Upper lobe of right lung (tissue), 1 donor: ENCODE measurements at regions not wholly inside any gene's neighbourhood (a gene's known extent, or its start where the extent isn't known, plus 50 kb on each side); places are given as distances from the start of the nearest gene placed in this dataset.

ENCODE experiments used
- ATAC-seq: fragments of 200-7000 bp; cut with Tn5 transposase; one replicate; pipeline ENCODE4 v1.9.1; 2020; ENCODE audit warnings: mild to moderate bottlenecking, moderate library complexity
- DNase-seq: peaks from one replicate; pipeline ENCODE4 v3.0.0-alpha.2; 2020
- H3K27ac ChIP-seq: fragments of 200-600 bp; one replicate; pipeline ENCODE4 v1.8.0; 2022
- H3K27me3 ChIP-seq: fragments of 200-600 bp; one replicate; pipeline ENCODE4 v1.8.0; 2022; ENCODE audit warnings: mild to moderate bottlenecking
- H3K36me3 ChIP-seq: fragments of 200-600 bp; one replicate; pipeline ENCODE4 v1.8.0; 2022
- H3K4me1 ChIP-seq: fragments of 200-600 bp; one replicate; pipeline ENCODE4 v1.8.0; 2022
- H3K4me3 ChIP-seq: fragments of 200-600 bp; one replicate; pipeline ENCODE4 v1.8.0; 2022; ENCODE audit warnings: mild to moderate bottlenecking
- H3K9me3 ChIP-seq: fragments of 200-600 bp; one replicate; pipeline ENCODE4 v1.8.0; 2022
- CTCF ChIP-seq: fragments of 200-600 bp; IDR thresholded peaks from one replicate; pipeline ENCODE4 v1.8.0; 2022; ENCODE audit warnings: antibody characterized with exemption
- intact Hi-C: fragments of 100-400 bp; cut with DNase I; formaldehyde crosslinking; loops from one replicate; pipeline ENCODE4 v1.11.0; 2022
- donor health status: DM: no; HTN: yes; CAD: no; lungs with severe emphysema.

- no peaks in the 10 kb centered on the region for H3K36me3 ChIP-seq
- no peak for ATAC-seq
These were observed 96.8 kb upstream of the CD55 start for GRCh38 chr1:207224666-207225065.

GRCh38 chr1:207227131-207227630 lies 94.3 kb upstream of the CD55 start:
- Histone ChIP-seq H3K27me3 (no peaks in the 10 kb centered on the region), H3K4me1 (no peaks in the 10 kb centered on the region), H3K9me3 (no peaks in the 10 kb centered on the region), H3K36me3 (no peaks in the 10 kb centered on the region), H3K4me3 (no peak overlapping the region), H3K27ac (no peak overlapping the region)
- ATAC-seq (no peak), DNase-seq (no peak)
- no peak for TF ChIP-seq CTCF
- intact Hi-C loops, result no loop called here

More at GRCh38 chr1:207224666-207225065, 96.8 kb upstream of the CD55 start:
- no peak overlapping the region for H3K27ac ChIP-seq
- no peak for DNase-seq
- H3K4me1 ChIP-seq, result no peaks in the 10 kb centered on the region
- H3K27me3 ChIP-seq, result no peaks in the 10 kb centered on the region
- TF ChIP-seq CTCF, result no peak
- H3K4me3 ChIP-seq, result no peak overlapping the region
- H3K9me3 ChIP-seq, result no peaks in the 10 kb centered on the region
- intact Hi-C loops, result no loop called here

GRCh38 chr1:207228987-207229386 lies 92.5 kb upstream of the CD55 start:
- no peaks in the 10 kb centered on the region for H3K36me3 ChIP-seq
- ATAC-seq, result no peak
- no peak for TF ChIP-seq CTCF
- H3K27ac ChIP-seq, result no peak overlapping the region
- no peak overlapping the region for H3K4me3 ChIP-seq
- DNase-seq, result no peak
- no peaks in the 10 kb centered on the region for H3K4me1 ChIP-seq
- no peaks in the 10 kb centered on the region for H3K27me3 ChIP-seq
- intact Hi-C loops, result no loop called here
- no peaks in the 10 kb centered on the region for H3K9me3 ChIP-seq

- intact Hi-C loops, result no loop called here
- H3K9me3 ChIP-seq, result no peaks in the 10 kb centered on the region
- DNase-seq, result no peak
These were observed 91.0 kb upstream of the CD55 start for GRCh38 chr1:207230441-207230840.

GRCh38 chr1:207234690-207235089 lies 86.8 kb upstream of the CD55 start:
- ATAC-seq (no peak), DNase-seq (no peak)
- no peak for TF ChIP-seq CTCF
- Histone ChIP-seq H3K27me3 (no peaks in the 10 kb centered on the region), H3K4me1 (no peaks in the 10 kb centered on the region), H3K27ac (no peak overlapping the region), H3K4me3 (no peak overlapping the region), H3K36me3 (no peaks in the 10 kb centered on the region), H3K9me3 (no peaks in the 10 kb centered on the region)
- intact Hi-C loops, result no loop called here

More at GRCh38 chr1:207230441-207230840, 91.0 kb upstream of the CD55 start:
- no peaks in the 10 kb centered on the region for H3K36me3 ChIP-seq
- H3K4me3 ChIP-seq, result no peak overlapping the region
- no peaks in the 10 kb centered on the region for H3K4me1 ChIP-seq
- no peak for ATAC-seq
- no peak for TF ChIP-seq CTCF
- H3K27me3 ChIP-seq, result no peaks in the 10 kb centered on the region
- H3K27ac ChIP-seq, result no peak overlapping the region

GRCh38 chr1:207239874-207240273 lies 81.6 kb upstream of the CD55 start:
- Histone ChIP-seq H3K4me1 (peaks cover 10% of the 10 kb centered on the region), H3K4me3 (peak overlapping the region; percentile 7), H3K27ac (peak overlapping the region; percentile 77), H3K9me3 (no peaks in the 10 kb centered on the region), H3K27me3 (no peaks in the 10 kb centered on the region), H3K36me3 (no peaks in the 10 kb centered on the region)
- DNase-seq, result no peak
- no peak for TF ChIP-seq CTCF
- intact Hi-C loops, result no loop called here
- ATAC-seq, result peak; percentile 80
